ENCODE measurements at regions not wholly inside any gene's neighbourhood (a gene's known extent, or its start where the extent isn't known, plus 50 kb on each side); places are given as distances from the start of the nearest gene placed in this dataset.
"Not testable (repeated sequence)": the region's sequence is repeated elsewhere in the genome, so short reads cannot be mapped to it uniquely, and the experiment has no call there.

DNA sequence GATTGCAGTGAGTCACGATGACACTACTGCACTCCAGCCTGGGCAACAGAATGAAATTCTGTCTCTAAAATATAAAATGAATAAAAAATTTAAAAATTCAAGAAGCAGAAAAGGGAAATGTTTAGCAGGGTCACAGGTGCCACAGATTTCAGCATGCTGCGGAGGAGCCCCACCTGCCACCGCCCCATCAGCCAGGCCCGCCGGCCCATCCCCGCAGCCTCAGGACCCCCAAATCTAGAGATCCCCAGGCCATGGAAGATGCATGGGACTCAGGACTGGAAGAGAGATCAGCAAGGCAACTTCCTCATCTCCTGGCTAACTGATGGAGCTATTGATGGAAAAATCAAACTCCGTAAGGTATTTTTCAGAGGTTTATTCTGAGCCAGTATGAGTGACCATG is 208.2 kb downstream of the UQCRFS1 start:
- DNase-seq = no peak

- no peak for DNase-seq
Observed at GRCh38 chr19:29003641-29004409, 209.1 kb downstream of the UQCRFS1 start.

DNA sequence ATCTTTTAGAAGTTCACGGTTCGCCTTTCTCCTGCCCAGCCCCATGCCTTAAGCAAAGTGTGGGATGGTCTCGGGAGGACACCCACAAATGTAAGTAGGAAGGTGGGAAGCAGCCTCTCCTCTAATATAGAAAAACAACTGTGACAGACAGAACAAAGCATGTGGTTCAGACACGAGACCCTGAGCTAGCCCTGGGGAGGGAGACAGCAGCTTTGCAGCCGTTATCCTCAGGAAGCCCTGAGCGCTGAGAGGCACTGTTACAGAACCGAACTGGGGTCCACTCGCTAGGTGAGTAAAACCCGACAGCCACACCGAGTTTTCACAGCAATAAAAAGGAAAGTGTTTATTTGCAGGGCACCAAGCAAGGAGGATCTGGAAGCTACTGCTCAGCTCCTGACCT is 210.6 kb downstream of the UQCRFS1 start:
- no peak for DNase-seq

DNA sequence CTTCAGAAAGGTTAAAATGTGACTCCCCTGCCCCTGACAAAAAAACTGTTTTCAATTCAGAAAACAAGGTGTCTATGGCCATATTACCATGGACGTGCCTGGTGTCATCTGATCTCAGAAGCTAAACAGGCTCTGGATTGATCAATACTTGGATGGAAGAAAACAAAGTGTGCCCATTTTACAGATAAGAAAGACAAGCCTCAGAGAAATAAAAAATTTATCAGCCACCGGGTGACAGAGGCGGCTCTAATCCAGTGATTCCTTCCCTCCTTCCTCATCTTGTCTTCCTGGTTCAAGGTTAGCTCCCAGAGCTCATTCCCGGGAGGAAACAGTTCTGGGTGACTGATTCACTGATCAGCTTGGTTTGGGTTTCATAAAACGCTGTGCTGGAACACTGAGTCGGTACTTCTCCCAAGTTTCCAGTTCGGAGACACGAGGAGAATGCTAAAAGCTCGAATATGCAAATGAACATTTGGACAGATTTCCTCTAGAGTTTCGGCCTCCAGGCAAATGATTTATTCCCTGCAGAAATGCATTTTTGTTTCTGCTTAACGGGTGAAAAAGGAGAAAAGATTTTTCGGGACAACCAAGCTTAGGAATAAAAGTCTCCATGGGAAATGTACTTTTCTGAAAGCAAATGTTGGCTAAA is 211.2 kb downstream of the UQCRFS1 start:
- DNase-seq = no peak

DNA sequence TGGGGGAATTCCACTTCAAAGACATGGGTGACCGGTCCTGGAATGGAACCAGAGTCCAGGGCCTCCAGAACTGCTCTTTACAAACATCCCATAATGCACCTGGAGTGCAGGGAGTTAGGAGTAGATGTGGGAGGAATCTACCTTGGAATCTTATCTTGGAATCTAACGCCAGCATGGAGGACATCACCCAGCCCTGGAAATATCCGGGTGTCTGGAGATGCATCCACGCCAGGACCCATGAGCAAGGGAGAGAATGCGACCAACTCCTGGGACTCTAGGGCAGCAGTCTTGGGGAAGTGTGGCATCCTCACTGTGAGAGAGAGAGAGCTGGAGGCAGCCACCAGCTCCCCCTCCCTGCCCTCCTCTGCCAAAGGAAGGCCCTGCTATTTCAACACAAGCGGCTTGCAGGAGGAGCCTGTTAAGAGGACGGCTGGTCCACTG is 211.8 kb downstream of the UQCRFS1 start:
- DNase-seq = no peak

GRCh38 chr19:28999724-29000433 is 213.1 kb downstream of the UQCRFS1 start:
- DNase-seq = no peak

DNA sequence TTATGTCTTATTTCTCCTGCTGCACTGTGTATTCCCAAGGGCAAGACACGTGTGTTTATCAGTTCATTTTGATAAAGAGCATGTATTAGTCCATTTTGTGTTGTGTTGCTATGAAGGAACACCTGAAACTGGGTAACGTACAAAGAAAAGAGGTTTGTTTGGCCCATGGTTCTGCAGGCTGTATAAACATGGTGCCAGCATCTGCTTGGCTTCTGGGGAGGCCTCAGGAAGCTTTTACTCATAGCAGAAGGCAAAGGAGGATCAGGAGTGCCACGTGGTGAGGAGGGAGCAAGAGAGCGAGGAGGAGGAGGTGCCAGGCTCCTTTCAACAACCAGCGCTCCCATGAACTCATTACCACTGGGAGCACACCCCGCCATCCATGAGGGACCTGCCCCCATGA is 214.0 kb downstream of the UQCRFS1 start:
- DNase-seq = no peak

DNA sequence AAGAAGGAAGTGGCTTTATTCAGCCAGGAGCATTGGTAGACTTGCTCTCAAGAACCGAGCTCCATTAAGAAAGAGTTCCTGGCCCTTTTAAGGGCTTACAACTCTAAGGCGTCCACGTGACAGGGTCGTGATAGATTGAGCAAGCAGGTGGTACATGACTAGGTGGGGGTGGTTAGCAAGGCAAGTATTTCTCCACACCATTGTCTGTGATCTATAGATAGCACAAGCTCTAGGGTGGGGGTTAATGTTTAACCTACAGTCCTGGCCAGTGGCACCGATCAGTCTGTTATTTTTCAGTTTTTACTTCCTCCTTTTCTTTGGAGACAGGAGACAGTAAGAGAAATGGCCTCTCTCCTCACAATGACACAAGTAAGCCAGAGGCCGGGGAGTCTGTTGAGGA is 215.1 kb downstream of the UQCRFS1 start:
- DNase-seq = not testable (repeated sequence)

- no peak for DNase-seq
Observed at GRCh38 chr19:28990522-28990921, 222.4 kb downstream of the UQCRFS1 start.

- no peak for DNase-seq
Observed at GRCh38 chr19:28989739-28990138, 223.2 kb downstream of the UQCRFS1 start.

- DNase-seq = no peak
Observed at GRCh38 chr19:28988066-28988465, 224.9 kb downstream of the UQCRFS1 start.

DNA sequence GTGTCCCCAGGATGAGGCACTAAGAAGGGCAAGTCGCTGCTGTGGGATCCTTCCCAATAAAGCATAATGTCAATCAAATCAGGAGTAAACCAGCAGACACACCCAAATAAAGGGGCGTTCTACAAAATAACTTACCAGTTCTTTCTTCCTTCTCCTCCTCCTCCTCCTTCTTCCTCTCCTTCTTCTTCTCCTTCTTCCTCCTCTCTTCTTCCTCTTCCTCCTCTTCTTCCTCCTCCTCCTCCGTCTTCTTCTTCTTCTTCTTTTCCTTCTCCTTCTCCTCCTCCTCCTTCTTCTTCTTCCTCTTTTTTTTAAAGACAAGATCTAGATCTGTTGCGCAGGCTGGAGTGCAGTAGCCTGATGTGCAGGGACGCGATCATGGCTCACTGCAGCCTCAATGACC is 225.8 kb downstream of the UQCRFS1 start:
- DNase-seq = no peak

GRCh38 chr19:28985201-28985600 is 227.8 kb downstream of the UQCRFS1 start:
- no peak for DNase-seq

- DNase-seq = no peak
Observed at GRCh38 chr19:28984315-28984714, 228.6 kb downstream of the UQCRFS1 start.

- DNase-seq = no peak
Observed at GRCh38 chr19:28983430-28983829, 229.5 kb downstream of the UQCRFS1 start.

DNA sequence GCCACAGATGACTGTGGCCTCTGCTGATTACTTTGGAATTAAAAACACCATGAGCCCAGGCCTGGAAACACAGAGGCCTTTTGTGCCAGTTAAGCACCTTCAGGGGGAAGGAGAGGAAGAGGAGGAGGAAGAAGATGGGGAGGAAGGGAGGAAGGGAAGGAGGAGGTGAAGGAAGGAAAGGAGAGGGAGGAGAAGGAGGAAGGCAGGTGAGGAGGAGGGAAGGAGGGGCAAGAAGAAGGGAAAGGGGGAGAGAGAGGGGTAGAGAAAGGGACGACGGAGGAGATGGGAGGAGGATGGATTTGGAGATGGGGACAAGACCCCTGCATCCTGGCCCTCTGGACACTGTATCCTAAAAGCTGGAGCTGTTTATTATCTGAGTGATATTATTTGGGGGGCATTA is 231.0 kb downstream of the UQCRFS1 start:
- DNase-seq = no peak

DNA sequence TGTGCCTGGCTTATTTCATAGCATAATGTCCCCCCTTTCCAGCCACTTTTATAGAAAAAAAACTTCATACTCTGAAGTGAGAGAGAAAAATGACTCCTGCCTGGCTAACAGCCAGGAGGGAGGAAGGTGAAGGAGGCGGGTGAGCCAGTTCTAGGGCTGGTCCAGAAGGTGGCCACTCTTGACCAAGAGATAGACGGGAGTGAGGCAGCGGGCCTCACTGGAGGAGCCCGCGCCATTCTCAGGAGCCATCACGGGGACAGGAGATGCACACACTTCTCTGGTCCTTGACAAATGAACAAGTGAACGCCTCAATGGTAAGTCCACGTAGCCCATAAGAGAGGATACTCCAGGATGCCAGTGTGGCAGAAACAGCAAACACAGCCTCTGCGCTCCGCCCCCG is 231.4 kb downstream of the UQCRFS1 start:
- no peak for DNase-seq

DNA sequence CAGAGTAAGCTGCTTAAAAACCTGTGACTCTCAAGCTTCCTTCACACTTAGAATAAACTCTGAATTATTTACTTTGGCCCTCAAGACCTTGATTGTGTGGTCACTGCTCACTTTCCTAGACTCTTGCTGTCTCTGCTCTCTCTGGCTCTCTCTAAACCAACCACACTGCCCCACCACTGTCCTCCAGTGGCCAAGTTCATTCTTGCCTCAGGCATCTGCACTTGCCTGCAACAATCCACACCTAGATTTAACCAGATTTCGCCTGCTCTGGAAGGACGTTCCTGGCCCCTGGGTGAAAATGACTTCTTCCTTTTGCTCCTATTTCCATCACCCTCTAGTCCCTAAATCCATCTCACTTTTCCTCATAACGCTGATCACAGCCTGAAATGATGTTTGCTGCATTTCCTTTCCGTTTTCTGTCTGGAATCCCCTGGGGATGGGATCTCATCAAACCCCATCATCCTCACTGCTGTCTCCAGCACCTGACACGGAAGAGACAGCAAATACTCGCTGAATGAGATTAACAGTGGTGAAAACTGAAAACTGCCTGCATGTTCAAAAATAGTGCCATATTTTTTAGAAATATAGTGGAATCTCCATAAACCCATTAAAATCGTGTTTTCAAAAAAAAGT is 232.6 kb downstream of the UQCRFS1 start:
- no peak for DNase-seq

DNA sequence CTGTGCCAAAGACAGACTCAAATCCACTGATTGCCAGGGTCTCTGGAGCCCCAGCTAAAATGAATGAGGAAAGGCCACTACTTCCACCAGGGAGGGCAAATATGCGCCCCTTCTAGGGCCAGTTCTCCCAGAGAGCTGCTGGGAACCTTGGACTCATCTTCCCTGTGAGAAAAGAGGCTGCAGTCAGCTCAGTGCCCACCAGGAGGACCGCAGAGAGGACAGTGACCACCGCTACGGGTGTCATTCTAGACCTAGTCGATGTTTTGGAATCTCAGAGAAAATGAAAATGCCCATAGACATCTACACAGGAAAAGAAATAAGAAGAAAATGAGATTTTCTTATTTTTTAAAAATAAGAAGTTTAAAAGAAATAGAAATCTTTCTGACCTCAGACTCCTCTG is 235.1 kb downstream of the UQCRFS1 start:
- DNase-seq = no peak

DNA sequence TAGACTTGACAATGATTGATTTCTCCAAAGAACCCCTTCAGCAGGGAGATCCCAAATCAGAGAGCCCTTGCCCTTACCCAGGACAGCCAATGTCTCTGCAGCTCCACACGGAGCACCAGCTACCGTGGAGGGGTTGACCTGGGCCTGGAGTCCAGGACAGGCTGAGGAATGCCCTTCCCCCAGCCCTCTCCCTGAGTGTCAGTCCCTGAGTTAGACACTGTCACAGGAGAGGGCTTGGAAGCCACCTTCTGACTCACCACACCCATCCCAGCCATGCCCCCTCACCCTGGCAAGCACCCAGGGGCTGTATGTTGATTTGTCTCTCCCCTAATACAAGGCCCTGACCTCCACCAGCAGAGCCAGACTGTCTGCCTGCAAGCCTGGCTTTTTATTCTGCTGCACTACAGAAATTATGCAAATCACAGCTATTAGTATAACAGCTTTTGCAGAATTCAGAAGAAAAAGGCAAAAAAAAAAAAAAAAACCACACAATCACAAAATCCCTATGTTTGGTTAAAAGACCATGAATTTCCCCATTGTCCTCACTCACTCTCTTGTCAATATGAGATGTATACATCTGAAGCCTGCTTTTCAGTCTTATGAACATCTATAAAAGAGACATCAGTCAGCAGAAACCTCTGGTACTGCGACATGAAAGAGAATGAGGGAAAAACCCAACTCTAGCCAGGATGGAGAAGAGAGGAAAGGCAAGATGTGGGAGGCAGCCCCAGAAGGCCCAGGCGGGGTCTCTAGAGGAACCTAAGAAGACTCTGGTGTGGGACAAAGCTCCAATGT is 240.7 kb downstream of the UQCRFS1 start:
- DNase-seq = no peak

- DNase-seq = no peak
Observed at GRCh38 chr19:28971513-28971912, 241.4 kb downstream of the UQCRFS1 start.

DNA sequence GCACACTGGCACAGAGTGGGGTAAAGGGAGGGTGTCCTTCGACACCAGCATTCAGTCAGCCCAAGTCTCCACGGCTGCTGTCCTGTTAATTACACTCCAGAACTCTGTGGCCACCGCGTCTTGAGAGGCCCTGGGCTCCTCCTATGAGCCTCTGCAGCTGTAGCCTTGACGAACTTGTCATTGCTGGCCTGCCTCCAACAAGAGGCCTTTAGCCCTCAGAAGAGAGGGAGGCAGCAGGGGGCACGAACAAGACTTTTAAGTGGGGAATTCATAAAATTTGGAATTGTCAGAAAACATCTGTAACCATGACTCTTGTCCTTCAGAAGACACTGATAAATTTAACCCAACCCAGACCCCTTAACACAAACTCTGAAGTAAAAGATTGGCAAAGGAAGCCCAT is 241.9 kb downstream of the UQCRFS1 start:
- DNase-seq = no peak

- DNase-seq = no peak
Observed at GRCh38 chr19:28968721-28969120, 244.2 kb downstream of the UQCRFS1 start.

Data from DMS 273 treated with DMSO at 0.1 percent for 48 hours (cell line).